Gastrocnemius medialis (tissue), 4 donors: ENCODE measurements at regions not wholly inside any gene's neighbourhood (a gene's known extent, or its start where the extent isn't known, plus 50 kb on each side); places are given as distances from the start of the nearest gene placed in this dataset.

Experiments
- ATAC-seq, 2 donors: fragments of 150-250 bp; one replicate each; pipeline ENCODE4 v1.9.1; 2016
- DNase-seq, 2 donors: peaks; one replicate each; pipeline ENCODE4 v3.0.0-alpha.2; 2019
- H3K27ac ChIP-seq, 4 donors: fragments of 200-600 bp; sonication (generic); 1 replicate in 1 of 4; 2 replicates in 3 of 4; pipeline ENCODE4 v1.5.1; 2016 to 2018; ENCODE audit warnings: mild to moderate bottlenecking in 2 of 4, moderate library complexity in 1 of 4
- H3K27me3 ChIP-seq, 3 donors: fragments of 200-600 bp; sonication (generic) in 2 of 3; 1 replicate in 1 of 3; 2 replicates in 2 of 3; pipeline versions ENCODE4 v1.5.1 to v1.6.0; 2016 to 2019; ENCODE audit warnings: mild to moderate bottlenecking in 1 of 3, moderate library complexity in 1 of 3
- H3K36me3 ChIP-seq, 2 donors: fragments of 200-600 bp; sonication (generic) in 1 of 2; one replicate each; pipeline ENCODE4 v1.5.1; 2017 to 2018
- H3K4me1 ChIP-seq, 2 donors: fragments of 200-600 bp; sonication (generic) in 1 of 2; one replicate each; pipeline ENCODE4 v1.5.1; 2016 to 2017; ENCODE audit warnings: mild to moderate bottlenecking in 2 of 2
- H3K4me3 ChIP-seq, 4 donors: fragments of 200-600 bp; sonication (generic) in 3 of 4; 1 replicate in 1 of 4; 2 replicates in 3 of 4; pipeline ENCODE4 v1.5.1; 2016 to 2019; ENCODE audit warnings: mild to moderate bottlenecking in 2 of 4
- H3K9me3 ChIP-seq, 3 donors: fragments of 200-600 bp; sonication (generic) in 2 of 3; 1 replicate in 1 of 3; 2 replicates in 2 of 3; pipeline ENCODE4 v1.5.1; 2016 to 2019
- CTCF ChIP-seq, 5 experiments: fragments of 450-650 bp in 3 of 5; fragments of 200-600 bp in 2 of 5; sonication (generic) in 2 of 5; IDR thresholded peaks in 4 of 5; conservative IDR thresholded peaks in 1 of 5; 1 replicate in 4 of 5; 2 replicates in 1 of 5; pipeline ENCODE4 v1.5.1; 2016 to 2019; ENCODE audit warnings: antibody characterized with exemption in 5 of 5, mild to moderate bottlenecking in 3 of 5, moderate library complexity in 3 of 5
- POLR2A ChIP-seq, 2 donors: fragments of 450-650 bp; IDR thresholded peaks; one replicate each; pipeline ENCODE4 v1.6.1; 2017; ENCODE audit warnings: antibody characterized with exemption in 2 of 2, mild to moderate bottlenecking in 2 of 2, moderate library complexity in 2 of 2
- in situ Hi-C, 4 donors: fragments of 200-750 bp; cut with MboI; loops; one replicate each; pipeline versions ENCODE4 v1.15.0 to v1.8.0; 2017; ENCODE audit warnings: low sequenced_read_pairs in 4 of 4
- intact Hi-C: fragments of 100-400 bp; cut with DNase I; formaldehyde crosslinking; loops from one replicate; pipeline ENCODE4 v1.15.1; 2023; ENCODE audit warnings: low total_unique reads

GRCh38 chr4:124941267-124941666 lies 228.7 kb upstream of the ANKRD50 start:
- TF ChIP-seq CTCF (IDR thresholded peaks at IDR 0.05 in 4 of 5, conservative IDR thresholded peaks at IDR 0.05 in 1 of 5) (no peak), POLR2A (IDR thresholded peaks at IDR 0.05) (no peak)
- no peaks in the 10 kb centered on the region for H3K27me3 ChIP-seq
- H3K27ac ChIP-seq = no peak overlapping the region
- DNase-seq (no peak), ATAC-seq (no peak)
- no peaks in the 10 kb centered on the region for H3K9me3 ChIP-seq
- in situ Hi-C loops = no loop called here
- peaks cover 34 to 40% of the 10 kb centered on the region in 2 donors for H3K4me1 ChIP-seq
- intact Hi-C loops = no loop called here
- no peaks in the 10 kb centered on the region for H3K36me3 ChIP-seq
- H3K4me3 ChIP-seq = no peak overlapping the region

- H3K9me3 ChIP-seq = no peaks in the 10 kb centered on the region
- no peak for ATAC-seq
- no peaks in the 10 kb centered on the region for H3K27me3 ChIP-seq
- intact Hi-C loops (no loop called here), in situ Hi-C loops (no loop called here)
- no peak overlapping the region for H3K4me3 ChIP-seq
- no peaks in the 10 kb centered on the region for H3K36me3 ChIP-seq
- H3K4me1 ChIP-seq = peaks cover 37 to 42% of the 10 kb centered on the region in 2 donors
- no peak overlapping the region for H3K27ac ChIP-seq
- DNase-seq = no peak
- no peak for TF ChIP-seq POLR2A (IDR thresholded peaks at IDR 0.05)
- TF ChIP-seq CTCF (IDR thresholded peaks at IDR 0.05 in 4 of 5, conservative IDR thresholded peaks at IDR 0.05 in 1 of 5) = no peak
Measured at GRCh38 chr4:124940387-124940786, 227.9 kb upstream of the ANKRD50 start.

- intact Hi-C loops (loop anchor here (10.0 kb wide), 1 partner anchor 225 kb away; the partner anchor contains the start of gene ANKRD50), in situ Hi-C loops (no loop called here)
Measured at GRCh38 chr4:124939908-124940307, 227.4 kb upstream of the ANKRD50 start.

GRCh38 chr4:124938836-124939235 lies 226.3 kb upstream of the ANKRD50 start:
- Histone ChIP-seq H3K27ac (no peak overlapping the region), H3K4me1 (peaks cover 36 to 37% of the 10 kb centered on the region in 2 donors), H3K27me3 (no peaks in the 10 kb centered on the region), H3K36me3 (no peaks in the 10 kb centered on the region), H3K4me3 (no peak overlapping the region), H3K9me3 (no peaks in the 10 kb centered on the region)
- in situ Hi-C loops (no loop called here), intact Hi-C loops (loop anchor here (10.0 kb wide), 1 partner anchor 224 kb away; the partner anchor contains the start of gene ANKRD50)
- no peak for TF ChIP-seq CTCF (IDR thresholded peaks at IDR 0.05 in 4 of 5, conservative IDR thresholded peaks at IDR 0.05 in 1 of 5)
- ATAC-seq (no peak), DNase-seq (no peak)

More at GRCh38 chr4:124939908-124940307, 227.4 kb upstream of the ANKRD50 start:
- no peak for TF ChIP-seq CTCF (IDR thresholded peaks at IDR 0.05 in 4 of 5, conservative IDR thresholded peaks at IDR 0.05 in 1 of 5)
- DNase-seq (no peak), ATAC-seq (no peak)
- H3K4me3 ChIP-seq = no peak overlapping the region
- H3K36me3 ChIP-seq = no peaks in the 10 kb centered on the region
- peaks cover 37 to 38% of the 10 kb centered on the region in 2 donors for H3K4me1 ChIP-seq
- no peaks in the 10 kb centered on the region for H3K9me3 ChIP-seq
- H3K27ac ChIP-seq = no peak overlapping the region
- H3K27me3 ChIP-seq = no peaks in the 10 kb centered on the region

GRCh38 chr4:124937993-124938392 lies 225.5 kb upstream of the ANKRD50 start:
- DNase-seq (no peak), ATAC-seq (no peak)
- intact Hi-C loops (loop anchor here (2.0 to 10.0 kb wide), 2 partner anchors 223 to 1105 kb away; partner anchors contain the start of gene ANKRD50), in situ Hi-C loops (no loop called here)
- H3K4me3 ChIP-seq = no peak overlapping the region
- H3K36me3 ChIP-seq = no peaks in the 10 kb centered on the region
- no peaks in the 10 kb centered on the region for H3K9me3 ChIP-seq
- TF ChIP-seq POLR2A (IDR thresholded peaks at IDR 0.05) (no peak), CTCF (IDR thresholded peaks at IDR 0.05 in 4 of 5, conservative IDR thresholded peaks at IDR 0.05 in 1 of 5) (no peak)
- no peak overlapping the region for H3K27ac ChIP-seq
- peaks cover 36 to 37% of the 10 kb centered on the region in 2 donors for H3K4me1 ChIP-seq
- no peaks in the 10 kb centered on the region for H3K27me3 ChIP-seq
